GM18868 (cell line): ENCODE measurements at regions not wholly inside any gene's neighbourhood (a gene's known extent, or its start where the extent isn't known, plus 50 kb on each side); places are given as distances from the start of the nearest gene placed in this dataset.
"Not testable (repeated sequence)": the region's sequence is repeated elsewhere in the genome, so short reads cannot be mapped to it uniquely, and the experiment has no call there.

ENCODE experiments used
- ATAC-seq: cut with Tn5 transposase; IDR thresholded peaks from one replicate; pipeline ENCODE4 v1.9.1; 2021; ENCODE audit warnings: mild to moderate bottlenecking, moderate library complexity; ENCODE audit not compliant: unreplicated experiment

GRCh38 chrX:114095789-114096188 is 488.1 kb upstream of the HTR2C start:
- ATAC-seq = no peak

GRCh38 chrX:114087543-114087942 is 496.3 kb upstream of the HTR2C start:
- ATAC-seq = no peak

GRCh38 chrX:114077773-114078172 is 506.1 kb upstream of the HTR2C start:
- no peak for ATAC-seq

- no peak for ATAC-seq
Measured at GRCh38 chrX:114075073-114075673, 508.7 kb upstream of the HTR2C start.

GRCh38 chrX:114073926-114074325 is 510.0 kb upstream of the HTR2C start:
- ATAC-seq = no peak

GRCh38 chrX:114071412-114071811 is 512.5 kb upstream of the HTR2C start:
- no peak for ATAC-seq

GRCh38 chrX:114065577-114066223 is 518.2 kb upstream of the HTR2C start:
- no peak for ATAC-seq

- no peak for ATAC-seq
Measured at GRCh38 chrX:114061226-114061625, 522.7 kb upstream of the HTR2C start.

- no peak for ATAC-seq
Measured at GRCh38 chrX:114058988-114059418, 524.9 kb upstream of the HTR2C start.

- not testable (repeated sequence) for ATAC-seq
Measured at GRCh38 chrX:114057422-114057821, 526.5 kb upstream of the HTR2C start.

GRCh38 chrX:114051667-114052315 is 532.1 kb upstream of the HTR2C start:
- ATAC-seq = no peak

- ATAC-seq = no peak
Measured at GRCh38 chrX:114050075-114050796, 533.6 kb upstream of the HTR2C start.

GRCh38 chrX:114049063-114049462 is 534.8 kb upstream of the HTR2C start:
- no peak for ATAC-seq

- ATAC-seq = no peak
Measured at GRCh38 chrX:114047558-114047957, 536.3 kb upstream of the HTR2C start.

- no peak for ATAC-seq
Measured at GRCh38 chrX:114046695-114047279, 537.1 kb upstream of the HTR2C start.

- ATAC-seq = not testable (repeated sequence)
Measured at GRCh38 chrX:114041470-114041869, 542.4 kb upstream of the HTR2C start.

GRCh38 chrX:114040661-114041269 is 543.1 kb upstream of the HTR2C start:
- ATAC-seq = not testable (repeated sequence)

- not testable (repeated sequence) for ATAC-seq
Measured at GRCh38 chrX:114040111-114040510, 543.8 kb upstream of the HTR2C start.

- ATAC-seq = no peak
Measured at GRCh38 chrX:114038358-114038757, 545.5 kb upstream of the HTR2C start.

GRCh38 chrX:114037515-114037914 is 546.4 kb upstream of the HTR2C start:
- no peak for ATAC-seq
